Smooth muscle cell (in vitro differentiated cells): ENCODE measurements at regions not wholly inside any gene's neighbourhood (a gene's known extent, or its start where the extent isn't known, plus 50 kb on each side); places are given as distances from the start of the nearest gene placed in this dataset.

Source experiments
- DNase-seq: peaks from one replicate; lab custom pipeline; 2025; ENCODE audit not compliant: unreplicated experiment; lab: John Stamatoyannopoulos, UW
- H2AFZ ChIP-seq: fragments of 200-600 bp; sonication (generic); 2 replicates; pipeline ENCODE4 v1.6.0; 2016; ENCODE audit warnings: antibody characterized with exemption, low read depth, mild to moderate bottlenecking
- H3F3A ChIP-seq: fragments of 200-600 bp; sonication (generic); 2 replicates; pipeline ENCODE4 v1.6.0; 2017; ENCODE audit warnings: antibody characterized with exemption, low read depth
- H3K27ac ChIP-seq: fragments of 200-600 bp; sonication (generic); 2 replicates; pipeline ENCODE4 v1.5.1; 2016; ENCODE audit warnings: low read depth, mild to moderate bottlenecking
- H3K27me3 ChIP-seq: fragments of 200-600 bp; sonication (generic); 2 replicates; pipeline ENCODE4 v1.6.1; 2016; ENCODE audit warnings: low read depth, mild to moderate bottlenecking
- H3K36me3 ChIP-seq: fragments of 200-600 bp; sonication (generic); 2 replicates; pipeline ENCODE4 v1.5.1; 2016; ENCODE audit warnings: low read depth
- H3K4me1 ChIP-seq: fragments of 200-600 bp; sonication (generic); 2 replicates; pipeline ENCODE4 v1.5.1; 2016; ENCODE audit warnings: low read depth
- H3K4me2 ChIP-seq: fragments of 200-600 bp; sonication (generic); 2 replicates; pipeline ENCODE4 v1.6.0; 2016; ENCODE audit warnings: mild to moderate bottlenecking
- H3K4me3 ChIP-seq: fragments of 200-600 bp; sonication (generic); 2 replicates; pipeline ENCODE4 v1.5.1; 2016; ENCODE audit warnings: mild to moderate bottlenecking
- H3K79me2 ChIP-seq: fragments of 200-600 bp; sonication (generic); 2 replicates; pipeline ENCODE4 v1.6.0; 2016; ENCODE audit warnings: low read depth, mild to moderate bottlenecking
- H3K9ac ChIP-seq: fragments of 200-600 bp; sonication (generic); 2 replicates; pipeline ENCODE4 v1.6.0; 2016; ENCODE audit warnings: low read depth
- H3K9me3 ChIP-seq: fragments of 200-600 bp; sonication (generic); replicated peaks from 2 replicates; pipeline ENCODE4 v1.5.1; 2016; ENCODE audit warnings: low read depth
- H4K20me1 ChIP-seq: fragments of 200-600 bp; sonication (generic); 2 replicates; pipeline ENCODE4 v1.6.0; 2016; ENCODE audit warnings: low read depth
- WGBS: methylation state at CpG from one replicate; pipeline ENCODE4 v1.1.7; 2016; ENCODE audit warnings: low lambda C conversion rate; 5-methylcytosine and 5-hydroxymethylcytosine counted together
- TF ChIP-seq, protein P1 (sequence below): fragments of 200-600 bp; sonication (generic); IDR thresholded peaks from 2 replicates; pipeline ENCODE4 v1.5.1; 2017; ENCODE audit warnings: borderline replicate concordance, mild to moderate bottlenecking, antibody characterized with exemption; ENCODE audit not compliant: insufficient read depth, poor library complexity, severe bottlenecking

DNA sequence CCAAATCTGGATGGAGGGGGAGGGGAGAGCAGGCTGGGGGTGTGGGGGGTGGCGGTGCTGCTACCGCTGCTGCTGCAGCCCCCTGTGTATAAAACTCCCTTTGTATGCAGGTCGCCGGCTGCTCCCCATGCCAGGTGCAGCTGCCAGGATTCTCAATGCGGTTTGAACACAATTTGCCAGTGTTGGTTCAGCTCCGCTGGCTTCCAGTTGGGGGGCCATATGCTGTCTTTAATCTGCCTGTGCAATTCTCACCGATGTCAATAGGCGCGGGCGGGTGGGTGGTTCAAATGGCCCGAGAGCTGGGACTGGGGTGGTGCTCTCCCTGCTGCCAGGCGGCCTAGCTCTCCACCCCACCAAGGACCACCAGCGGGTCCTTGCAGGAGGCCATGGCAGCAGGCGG, 257.6 kb downstream of the BCOR start:
- Histone ChIP-seq H3K9me3 (no peaks in the 10 kb centered on the region), H3K27me3 (no peaks in the 10 kb centered on the region), H3K4me3 (no peak overlapping the region), H3K36me3 (no peaks in the 10 kb centered on the region), H3F3A (no peaks in the 10 kb centered on the region), H3K4me2 (no peak overlapping the region), H3K9ac (no peak overlapping the region), H3K4me1 (peaks cover 7% of the 10 kb centered on the region), H3K27ac (no peak overlapping the region), H2AFZ (no peak overlapping the region), H4K20me1 (no peaks in the 10 kb centered on the region), H3K79me2 (no peaks in the 10 kb centered on the region)
- no peak for DNase-seq
- 97% methylated on average over 10 of the region's 14 CpGs for WGBS
- TF ChIP-seq, protein P1, sequence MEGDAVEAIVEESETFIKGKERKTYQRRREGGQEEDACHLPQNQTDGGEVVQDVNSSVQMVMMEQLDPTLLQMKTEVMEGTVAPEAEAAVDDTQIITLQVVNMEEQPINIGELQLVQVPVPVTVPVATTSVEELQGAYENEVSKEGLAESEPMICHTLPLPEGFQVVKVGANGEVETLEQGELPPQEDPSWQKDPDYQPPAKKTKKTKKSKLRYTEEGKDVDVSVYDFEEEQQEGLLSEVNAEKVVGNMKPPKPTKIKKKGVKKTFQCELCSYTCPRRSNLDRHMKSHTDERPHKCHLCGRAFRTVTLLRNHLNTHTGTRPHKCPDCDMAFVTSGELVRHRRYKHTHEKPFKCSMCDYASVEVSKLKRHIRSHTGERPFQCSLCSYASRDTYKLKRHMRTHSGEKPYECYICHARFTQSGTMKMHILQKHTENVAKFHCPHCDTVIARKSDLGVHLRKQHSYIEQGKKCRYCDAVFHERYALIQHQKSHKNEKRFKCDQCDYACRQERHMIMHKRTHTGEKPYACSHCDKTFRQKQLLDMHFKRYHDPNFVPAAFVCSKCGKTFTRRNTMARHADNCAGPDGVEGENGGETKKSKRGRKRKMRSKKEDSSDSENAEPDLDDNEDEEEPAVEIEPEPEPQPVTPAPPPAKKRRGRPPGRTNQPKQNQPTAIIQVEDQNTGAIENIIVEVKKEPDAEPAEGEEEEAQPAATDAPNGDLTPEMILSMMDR, result no peak

DNA sequence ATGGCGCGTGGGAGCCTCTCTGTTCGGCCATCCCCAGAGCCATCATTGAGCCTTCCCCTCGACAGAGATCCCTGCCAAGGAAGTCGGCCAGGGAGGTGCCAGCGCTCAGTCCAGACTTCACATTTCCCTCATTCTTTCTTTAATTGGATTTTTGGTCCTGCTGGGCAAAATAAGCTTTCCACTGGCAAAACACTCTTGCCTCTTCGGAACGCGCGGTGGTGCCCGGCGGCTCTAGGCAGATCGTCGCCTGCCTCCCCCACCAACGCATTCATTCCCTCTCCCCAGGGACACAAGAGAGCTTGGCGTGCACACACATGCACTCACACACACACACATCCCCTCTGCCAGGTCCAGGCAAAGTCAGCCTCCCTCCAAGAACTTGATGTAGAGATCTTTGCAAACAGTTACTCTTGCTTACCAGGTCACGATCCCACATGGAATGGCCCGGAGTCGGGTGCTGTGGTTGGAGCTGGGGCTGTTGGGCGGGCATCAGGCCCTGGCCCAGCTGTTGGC, 257.1 kb downstream of the BCOR start:
- no peaks in the 10 kb centered on the region for H3K36me3 ChIP-seq
- H3K4me1 ChIP-seq, result peaks cover 7% of the 10 kb centered on the region
- H3K27me3 ChIP-seq, result no peaks in the 10 kb centered on the region
- WGBS, result 96% methylated on average over 20 of the region's 20 CpGs
- H3K27ac ChIP-seq, result no peak overlapping the region
- no peak overlapping the region for H2AFZ ChIP-seq
- TF ChIP-seq, protein P1, result no peak
- H3K4me3 ChIP-seq, result no peak overlapping the region
- H3K9ac ChIP-seq, result no peak overlapping the region
- H4K20me1 ChIP-seq, result no peaks in the 10 kb centered on the region
- H3K9me3 ChIP-seq, result no peaks in the 10 kb centered on the region
- no peak for DNase-seq
- H3K4me2 ChIP-seq, result no peak overlapping the region
- H3K79me2 ChIP-seq, result no peaks in the 10 kb centered on the region
- H3F3A ChIP-seq, result no peaks in the 10 kb centered on the region

DNA sequence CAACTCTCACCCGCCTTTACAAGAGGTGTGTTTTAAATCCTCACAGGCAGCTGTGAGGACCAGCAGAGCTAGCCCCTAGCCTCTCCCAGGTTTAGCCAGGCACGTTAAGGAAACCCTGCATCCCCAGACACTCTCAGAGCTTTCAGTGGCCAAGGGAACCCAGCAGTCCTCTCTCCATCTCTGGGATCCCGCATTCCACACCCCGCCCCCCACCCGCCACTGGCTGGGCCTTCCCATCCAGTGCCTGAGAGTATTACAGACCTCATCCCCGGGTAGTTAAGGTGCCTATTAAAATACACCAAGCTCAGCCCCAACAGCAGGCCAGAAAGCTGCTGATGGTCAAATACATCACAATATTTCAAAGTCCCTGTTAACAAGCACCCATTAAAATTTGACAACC, 256.2 kb downstream of the BCOR start:
- H3K27ac ChIP-seq, result no peak overlapping the region
- H3K79me2 ChIP-seq, result no peaks in the 10 kb centered on the region
- no peak overlapping the region for H3K4me2 ChIP-seq
- no peak overlapping the region for H3K9ac ChIP-seq
- H4K20me1 ChIP-seq, result no peaks in the 10 kb centered on the region
- H3F3A ChIP-seq, result no peaks in the 10 kb centered on the region
- no peaks in the 10 kb centered on the region for H3K27me3 ChIP-seq
- H2AFZ ChIP-seq, result no peak overlapping the region
- H3K9me3 ChIP-seq, result no peaks in the 10 kb centered on the region
- no peaks in the 10 kb centered on the region for H3K36me3 ChIP-seq
- DNase-seq, result no peak
- TF ChIP-seq, protein P1, result no peak
- WGBS, result 57% methylated on average over 6 of the region's 6 CpGs
- peaks cover 7% of the 10 kb centered on the region for H3K4me1 ChIP-seq
- no peak overlapping the region for H3K4me3 ChIP-seq

DNA sequence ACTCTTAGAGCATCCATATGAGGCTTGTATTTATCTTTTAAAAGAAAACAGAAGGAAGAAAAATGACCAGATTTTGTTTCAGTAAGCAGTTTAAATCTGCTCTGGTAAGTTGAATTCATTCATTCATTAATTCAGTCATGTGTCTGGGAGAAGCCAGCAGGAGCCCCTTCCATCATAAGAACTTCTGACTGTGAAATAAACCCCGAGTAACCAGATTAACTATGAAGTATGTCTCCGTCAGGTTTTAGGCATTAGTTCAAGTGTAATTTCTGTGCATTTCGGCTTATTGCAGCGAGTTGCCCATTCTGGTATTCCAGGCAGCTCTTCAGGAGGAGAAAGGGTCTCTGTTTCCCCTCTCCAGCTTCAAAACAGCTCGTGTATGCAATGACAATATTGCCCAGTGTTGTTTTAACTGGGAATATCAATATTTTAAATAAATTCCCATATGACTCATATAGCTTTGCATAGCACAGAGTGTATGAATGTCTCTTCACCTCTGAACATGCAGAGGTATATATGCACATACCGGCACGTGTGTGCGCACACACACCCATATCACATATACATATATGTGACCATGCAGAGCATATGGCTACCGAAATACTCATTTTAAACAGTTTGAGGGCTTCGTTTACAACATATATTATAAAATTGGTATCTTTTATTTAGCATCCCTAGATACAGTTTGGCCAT, 255.3 kb downstream of the BCOR start:
- Histone ChIP-seq H3K9me3 (no peaks in the 10 kb centered on the region), H3F3A (no peaks in the 10 kb centered on the region), H3K4me3 (no peak overlapping the region), H2AFZ (no peak overlapping the region), H4K20me1 (no peaks in the 10 kb centered on the region), H3K4me2 (no peak overlapping the region), H3K4me1 (peaks cover 7% of the 10 kb centered on the region), H3K36me3 (no peaks in the 10 kb centered on the region), H3K79me2 (no peaks in the 10 kb centered on the region), H3K9ac (no peak overlapping the region), H3K27me3 (no peaks in the 10 kb centered on the region), H3K27ac (no peak overlapping the region)
- WGBS, result 94% methylated on average over 10 of the region's 10 CpGs
- TF ChIP-seq, protein P1, result no peak
- no peak for DNase-seq
